GM12891 (cell line): ENCODE measurements at regions not wholly inside any gene's neighbourhood (a gene's known extent, or its start where the extent isn't known, plus 50 kb on each side); places are given as distances from the start of the nearest gene placed in this dataset.

Experiments used
- POLR2A ChIP-seq: IDR thresholded peaks from 2 replicates; pipeline ENCODE4 v1.6.1; 2011; ENCODE audit warnings: low read depth, low read length, control low read depth
- SPI1 ChIP-seq: IDR thresholded peaks from 2 replicates; pipeline ENCODE4 v1.6.1; 2011; ENCODE audit warnings: low read depth, low read length, control low read depth

DNA sequence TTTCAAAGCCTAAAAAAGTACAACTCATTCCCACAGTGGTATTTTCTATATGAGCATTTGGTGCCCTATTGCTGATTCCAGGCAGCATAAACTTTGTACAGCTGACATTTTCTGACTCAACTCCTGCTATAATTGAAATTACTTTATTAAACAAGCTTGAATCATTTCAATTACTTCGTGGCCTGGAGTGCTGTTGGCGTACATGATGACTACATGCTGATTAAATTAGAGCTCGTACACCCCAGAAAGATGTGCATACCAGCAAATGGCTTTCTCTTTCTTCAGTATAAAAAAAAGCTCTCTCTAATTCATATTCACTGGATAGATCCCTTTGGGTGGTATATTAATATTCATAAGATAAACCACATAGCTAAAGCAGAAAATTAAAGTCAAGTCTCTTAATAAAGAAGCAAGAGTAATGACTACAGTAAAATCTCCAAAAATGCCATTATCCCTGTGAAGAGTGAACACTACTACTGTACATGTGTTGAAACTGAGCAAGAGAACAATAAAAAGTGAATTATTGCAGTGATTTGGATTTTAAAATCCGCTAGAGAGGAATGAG lies 245.0 kb upstream of the IGFBP7 start:
- TF ChIP-seq POLR2A = no peak
- TF ChIP-seq SPI1 = no peak
